Osteocyte (in vitro differentiated cells): ENCODE measurements at regions not wholly inside any gene's neighbourhood (a gene's known extent, or its start where the extent isn't known, plus 50 kb on each side); places are given as distances from the start of the nearest gene placed in this dataset.
A peak's percentile ranks its signal among the peaks of the same experiment; 100 is the strongest.

Source experiments
- DNase-seq: peaks from one replicate; pipeline ENCODE4 v3.0.0; 2021; ENCODE audit warnings: mixed read lengths; ENCODE audit not compliant: unreplicated experiment; ENCODE audit errors: extremely low spot score
- H3K27ac Mint-ChIP-seq: one replicate; pipeline ENCODE4 v1.8.0; 2021; ENCODE audit warnings: mild to moderate bottlenecking, mixed read lengths; ENCODE audit not compliant: unreplicated experiment
- H3K27me3 Mint-ChIP-seq: one replicate; pipeline ENCODE4 v1.8.0; 2021; ENCODE audit warnings: mixed read lengths; ENCODE audit not compliant: unreplicated experiment
- H3K36me3 Mint-ChIP-seq: one replicate; pipeline ENCODE4 v1.8.0; 2021; ENCODE audit warnings: mixed read lengths; ENCODE audit not compliant: unreplicated experiment
- H3K4me1 Mint-ChIP-seq: one replicate; pipeline ENCODE4 v1.8.0; 2021; ENCODE audit warnings: mixed read lengths; ENCODE audit not compliant: unreplicated experiment
- H3K4me3 Mint-ChIP-seq: one replicate; pipeline ENCODE4 v1.8.0; 2021; ENCODE audit warnings: mild to moderate bottlenecking, moderate library complexity, mixed read lengths; ENCODE audit not compliant: unreplicated experiment
- H3K9me3 Mint-ChIP-seq: one replicate; pipeline ENCODE4 v1.8.0; 2021; ENCODE audit warnings: mixed read lengths; ENCODE audit not compliant: unreplicated experiment
- CTCF ChIP-seq: fragments of 200-600 bp; sonication (generic); IDR thresholded peaks from 2 replicates; pipeline ENCODE4 v1.5.0; 2021; ENCODE audit warnings: antibody characterized with exemption, mild to moderate bottlenecking, moderate library complexity

GRCh38 chr4:139611391-139611790, 54.2 kb upstream of the MGST2 start:
- no peak for TF ChIP-seq CTCF
- Mint-ChIP-seq H3K27ac (no peak overlapping the region), H3K4me3 (no peak overlapping the region), H3K4me1 (peaks cover 25% of the 10 kb centered on the region), H3K9me3 (no peaks in the 10 kb centered on the region), H3K27me3 (no peaks in the 10 kb centered on the region), H3K36me3 (no peaks in the 10 kb centered on the region)
- DNase-seq, result no peak

- Mint-ChIP-seq H3K27ac (no peak overlapping the region), H3K27me3 (no peaks in the 10 kb centered on the region), H3K4me3 (no peak overlapping the region), H3K4me1 (peaks cover 35% of the 10 kb centered on the region), H3K36me3 (no peaks in the 10 kb centered on the region), H3K9me3 (no peaks in the 10 kb centered on the region)
- no peak for TF ChIP-seq CTCF
- no peak for DNase-seq
Observed at GRCh38 chr4:139609647-139610046, 53.6 kb upstream of the SETD7 start.

GRCh38 chr4:139607502-139608060, 51.6 kb upstream of the SETD7 start:
- H3K36me3 Mint-ChIP-seq, result no peaks in the 10 kb centered on the region
- no peak overlapping the region for H3K27ac Mint-ChIP-seq

GRCh38 chr4:139606579-139607501, 50.8 kb upstream of the SETD7 start:
- peak; percentile 23 for TF ChIP-seq CTCF
- Mint-ChIP-seq H3K9me3 (no peaks in the 10 kb centered on the region), H3K27ac (peak overlapping the region; percentile 50), H3K27me3 (no peaks in the 10 kb centered on the region), H3K4me1 (peaks cover 35% of the 10 kb centered on the region), H3K4me3 (no peak overlapping the region), H3K36me3 (no peaks in the 10 kb centered on the region)
- no peak for DNase-seq

More at GRCh38 chr4:139607502-139608060, 51.6 kb upstream of the SETD7 start:
- DNase-seq, result no peak
- H3K9me3 Mint-ChIP-seq, result no peaks in the 10 kb centered on the region
- no peaks in the 10 kb centered on the region for H3K27me3 Mint-ChIP-seq
- TF ChIP-seq CTCF, result no peak
- H3K4me3 Mint-ChIP-seq, result no peak overlapping the region
- H3K4me1 Mint-ChIP-seq, result peaks cover 35% of the 10 kb centered on the region

GRCh38 chr4:139606103-139606502, 50.1 kb upstream of the SETD7 start:
- Mint-ChIP-seq H3K4me1 (peaks cover 35% of the 10 kb centered on the region), H3K9me3 (no peaks in the 10 kb centered on the region), H3K36me3 (no peaks in the 10 kb centered on the region), H3K27ac (no peak overlapping the region), H3K4me3 (no peak overlapping the region), H3K27me3 (no peaks in the 10 kb centered on the region)
- no peak for TF ChIP-seq CTCF
- DNase-seq, result no peak
